ENCODE measurements at regions not wholly inside any gene's neighbourhood (a gene's known extent, or its start where the extent isn't known, plus 50 kb on each side); places are given as distances from the start of the nearest gene placed in this dataset.

- DNase-seq (ENCODE audit: low spot score), result no peak
Measured at GRCh38 chr4:185924458-185925044, 112.6 kb upstream of the SORBS2 start.

GRCh38 chr4:185925910-185926360 is 113.9 kb upstream of the SORBS2 start:
- no peak for FAIRE-seq
- DNase-seq (ENCODE audit: low spot score), result no peak

More at GRCh38 chr4:185924458-185925044, 112.6 kb upstream of the SORBS2 start:
- no peak for FAIRE-seq

- DNase-seq (ENCODE audit: low spot score) (no peak), FAIRE-seq (no peak)
Measured at GRCh38 chr4:185931375-185931774, 119.4 kb upstream of the SORBS2 start.

- FAIRE-seq, result no peak
- DNase-seq (ENCODE audit: low spot score), result no peak
Measured at GRCh38 chr4:185931986-185932385, 120.0 kb upstream of the SORBS2 start.

GRCh38 chr4:185932491-185932890 is 120.5 kb upstream of the SORBS2 start:
- no peak for DNase-seq (ENCODE audit: low spot score)
- no peak for FAIRE-seq

GRCh38 chr4:185933078-185933581 is 121.1 kb upstream of the SORBS2 start:
- DNase-seq (ENCODE audit: low spot score), result no peak
- FAIRE-seq, result no peak

GRCh38 chr4:185936650-185937376 is 124.8 kb upstream of the SORBS2 start:
- FAIRE-seq, result no peak
- DNase-seq (ENCODE audit: low spot score), result no peak

GRCh38 chr4:185938654-185939053 is 126.7 kb upstream of the SORBS2 start:
- DNase-seq (ENCODE audit: low spot score), result no peak
- no peak for FAIRE-seq

- DNase-seq (ENCODE audit: low spot score) (no peak), FAIRE-seq (no peak)
Measured at GRCh38 chr4:185941461-185941860, 127.5 kb upstream of the TLR3 start.

- DNase-seq (ENCODE audit: low spot score) (no peak), FAIRE-seq (no peak)
Measured at GRCh38 chr4:185945252-185945651, 123.7 kb upstream of the TLR3 start.

- FAIRE-seq (no peak), DNase-seq (ENCODE audit: low spot score) (no peak)
Measured at GRCh38 chr4:185945906-185946305, 123.0 kb upstream of the TLR3 start.

- FAIRE-seq, result no peak
- no peak for DNase-seq (ENCODE audit: low spot score)
Measured at GRCh38 chr4:185950891-185951290, 118.1 kb upstream of the TLR3 start.

- no peak for FAIRE-seq
- no peak for DNase-seq (ENCODE audit: low spot score)
Measured at GRCh38 chr4:185955151-185955770, 113.7 kb upstream of the TLR3 start.

- DNase-seq (ENCODE audit: low spot score) (no peak), FAIRE-seq (no peak)
Measured at GRCh38 chr4:185955826-185956543, 113.0 kb upstream of the TLR3 start.

GRCh38 chr4:185956544-185956940 is 112.4 kb upstream of the TLR3 start:
- DNase-seq (ENCODE audit: low spot score) (no peak), FAIRE-seq (no peak)

- DNase-seq (ENCODE audit: low spot score), result no peak
- FAIRE-seq, result no peak
Measured at GRCh38 chr4:185958094-185958747, 110.7 kb upstream of the TLR3 start.

GRCh38 chr4:185965426-185966384 is 103.3 kb upstream of the TLR3 start:
- DNase-seq (ENCODE audit: low spot score), result no peak
- no peak for FAIRE-seq

- DNase-seq (ENCODE audit: low spot score) (no peak), FAIRE-seq (no peak)
Measured at GRCh38 chr4:185966549-185966948, 102.4 kb upstream of the TLR3 start.

- no peak for FAIRE-seq
- DNase-seq (ENCODE audit: low spot score), result peak; percentile 13
Measured at GRCh38 chr4:185966997-185967775, 101.8 kb upstream of the TLR3 start.

Measured in urothelium cell line (cell line).